ENCODE measurements at regions not wholly inside any gene's neighbourhood (a gene's known extent, or its start where the extent isn't known, plus 50 kb on each side); places are given as distances from the start of the nearest gene placed in this dataset.

GRCh38 chr13:80215368-80215767, 125.6 kb downstream of the SPRY2 start:
- Histone ChIP-seq H2AK5ac (ENCODE audit: insufficient read length, low read length) (no peak overlapping the region), H2BK15ac (ENCODE audit: low read depth, low read length) (no peak overlapping the region), H2BK12ac (ENCODE audit: insufficient read length, low read depth, low read length) (no peak overlapping the region), H2BK120ac (ENCODE audit: low read depth, low read length, poor library complexity, severe bottlenecking) (no peak overlapping the region), H3K4me2 (ENCODE audit: insufficient read depth, insufficient read length, low read length) (no peak overlapping the region), H3K23me2 (ENCODE audit: insufficient read length, low read depth, low read length, poor library complexity, severe bottlenecking) (no peaks in the 10 kb centered on the region), H3K4me1 (ENCODE audit: insufficient read depth, low read length) (peaks cover 4% of the 10 kb centered on the region; the same call in 1 of the 2 replicates), H2AFZ (ENCODE audit: low read length) (no peak overlapping the region), H2BK5ac (ENCODE audit: insufficient read length, low read length) (no peak overlapping the region), H4K20me1 (ENCODE audit: control insufficient read depth, insufficient read depth, insufficient read length) (no peaks in the 10 kb centered on the region), H4K5ac (ENCODE audit: insufficient read length, low read depth, low read length) (no peak overlapping the region), H3K14ac (ENCODE audit: insufficient read depth, low read length) (no peak overlapping the region), H3K9ac (ENCODE audit: extremely low read depth, insufficient read length, low read length) (no peak overlapping the region), H3K56ac (ENCODE audit: insufficient read length, low read depth, low read length) (no peak overlapping the region), H3K4ac (ENCODE audit: low read depth, low read length) (no peak overlapping the region), H3K18ac (ENCODE audit: insufficient read length, low read depth, low read length) (no peak overlapping the region), H3K9me3 (ENCODE audit: control insufficient read depth, low read depth, low read length) (no peaks in the 10 kb centered on the region), H3K79me1 (ENCODE audit: insufficient read depth, low read depth, low read length, poor library complexity, severe bottlenecking) (no peaks in the 10 kb centered on the region), H4K91ac (ENCODE audit: insufficient read length, low read depth, low read length) (no peak overlapping the region), H2BK20ac (ENCODE audit: low read depth, low read length, poor library complexity, severe bottlenecking) (no peak overlapping the region), H3T11ph (ENCODE audit: low read length) (no peak overlapping the region), H4K8ac (replicated peaks; ENCODE audit: insufficient read length, low read depth, low read length) (no peak overlapping the region), H3K23ac (ENCODE audit: insufficient read length, low read depth, low read length) (no peak overlapping the region), H3K79me2 (ENCODE audit: insufficient read depth, low read length) (no peaks in the 10 kb centered on the region), H3K27me3 (ENCODE audit: insufficient read depth, low read length) (no peaks in the 10 kb centered on the region), H3K27ac (ENCODE audit: insufficient read length, low read depth, low read length) (no peak overlapping the region)
- TF ChIP-seq CTCF (conservative IDR thresholded peaks at IDR 0.05): no peak
- H3K36me3 Mint-ChIP-seq (ENCODE audit: insufficient read depth in 1 of 3, low read depth in 3 of 3): peaks cover 0 to 4% (median 0%) of the 10 kb centered on the region in 3 experiments; a peak in 1 of 7 replicates
- H3K27ac Mint-ChIP-seq: no peak overlapping the region
- WGBS (ENCODE audit: extremely low coverage, insufficient read length, low lambda C conversion rate): no CpG with 5 or more reads among the region's 3 CpGs
- no peak overlapping the region for H3K4me3 Mint-ChIP-seq
- peaks cover 0 to 2% of the 10 kb centered on the region in 2 experiments; a peak in 2 of 5 replicates for H3K9me3 Mint-ChIP-seq
- peaks cover 17 to 20% of the 10 kb centered on the region in 2 experiments for H3K4me1 Mint-ChIP-seq
- no peaks in the 10 kb centered on the region for H3K27me3 Mint-ChIP-seq (ENCODE audit: low read depth)
- no peak for DNase-seq
